ENCODE measurements at regions not wholly inside any gene's neighbourhood (a gene's known extent, or its start where the extent isn't known, plus 50 kb on each side); places are given as distances from the start of the nearest gene placed in this dataset.
"Not testable (repeated sequence)": the region's sequence is repeated elsewhere in the genome, so short reads cannot be mapped to it uniquely, and the experiment has no call there.

- not testable (repeated sequence) for DNase-seq (ENCODE audit: low read depth)
Measured at GRCh38 chr1:146883190-146883589, 54.9 kb upstream of the NBPF12 start.

DNA sequence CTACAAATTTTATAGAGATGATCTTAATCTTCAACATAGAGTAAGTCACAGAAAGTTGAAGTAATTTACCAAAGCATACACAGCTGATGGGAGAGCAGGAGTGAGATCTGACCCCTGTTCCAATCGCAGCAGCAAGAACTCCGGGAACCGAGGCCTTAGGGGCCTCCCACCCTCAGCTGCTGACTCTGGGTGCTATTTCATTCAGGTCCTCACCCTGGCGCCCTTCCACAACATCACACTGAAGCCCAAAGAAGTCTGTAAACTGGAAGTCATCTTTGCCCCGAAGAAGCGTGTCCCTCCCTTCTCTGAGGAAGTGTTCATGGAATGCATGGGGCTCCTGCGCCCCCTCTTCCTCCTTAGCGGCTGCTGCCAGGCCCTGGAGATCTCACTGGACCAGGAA lies 57.0 kb upstream of the NBPF12 start:
- not testable (repeated sequence) for DNase-seq (ENCODE audit: low read depth)

DNA sequence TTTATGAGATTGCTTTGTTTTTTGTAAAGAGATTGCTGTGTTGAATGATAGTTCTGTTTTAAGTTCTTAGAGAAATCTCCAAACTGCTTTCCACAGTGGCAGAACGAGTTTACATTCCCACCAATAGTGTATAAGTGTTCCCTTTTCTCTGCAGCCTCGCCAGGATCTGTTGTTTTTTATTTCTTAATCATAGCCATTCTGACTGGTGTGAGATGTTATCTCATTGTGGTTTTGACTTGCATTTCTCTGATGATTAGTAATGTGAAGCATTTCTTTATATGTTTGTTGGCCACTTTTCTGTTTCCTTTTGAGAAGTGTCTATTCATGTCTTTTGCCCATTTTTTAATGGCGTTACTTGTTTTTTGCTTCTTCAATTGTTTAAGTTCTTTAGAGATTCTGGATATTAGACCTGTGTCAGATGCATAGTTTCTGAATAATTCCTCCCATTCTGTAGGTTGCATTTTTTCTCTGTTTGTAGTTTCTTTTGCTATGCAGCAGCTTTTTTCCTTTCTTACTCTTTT lies 74.3 kb upstream of the NBPF12 start:
- not testable (repeated sequence) for DNase-seq (ENCODE audit: low read depth)

DNA sequence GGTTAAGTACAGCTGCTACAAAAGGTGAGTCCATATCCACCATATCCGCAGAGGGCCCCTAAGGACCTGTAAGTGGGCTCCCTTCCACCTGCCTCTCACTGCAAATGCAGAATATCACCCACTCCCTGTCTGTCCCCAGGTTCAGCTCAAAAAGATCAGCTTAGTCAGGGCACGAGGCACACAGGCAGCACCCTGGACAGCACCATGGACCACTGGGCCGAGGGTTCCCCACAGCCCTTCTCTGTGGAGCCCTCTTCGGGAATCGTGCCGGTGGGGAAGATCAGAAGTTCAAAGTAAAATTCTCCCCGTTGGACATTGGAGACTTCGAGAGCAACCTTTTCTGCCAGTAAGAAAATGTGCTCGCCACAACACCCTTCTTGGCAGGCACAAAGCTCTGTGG lies 85.0 kb upstream of the NBPF12 start:
- DNase-seq (ENCODE audit: low read depth): not testable (repeated sequence)

GRCh38 chr1:146850352-146850889 lies 87.7 kb upstream of the NBPF12 start:
- not testable (repeated sequence) for DNase-seq (ENCODE audit: low read depth)

- DNase-seq (ENCODE audit: low read depth): not testable (repeated sequence)
Measured at GRCh38 chr1:146838725-146839124, 99.4 kb upstream of the NBPF12 start.

GRCh38 chr1:146826957-146827356 lies 111.2 kb upstream of the NBPF12 start:
- DNase-seq (ENCODE audit: low read depth): not testable (repeated sequence)

- DNase-seq (ENCODE audit: low read depth): not testable (repeated sequence)
Measured at GRCh38 chr1:146794236-146794635, 143.9 kb upstream of the NBPF12 start.

GRCh38 chr1:146792725-146793124 lies 145.4 kb upstream of the NBPF12 start:
- DNase-seq (ENCODE audit: low read depth): not testable (repeated sequence)

GRCh38 chr1:146784212-146784940 lies 153.7 kb upstream of the NBPF12 start:
- not testable (repeated sequence) for DNase-seq (ENCODE audit: low read depth)

DNA sequence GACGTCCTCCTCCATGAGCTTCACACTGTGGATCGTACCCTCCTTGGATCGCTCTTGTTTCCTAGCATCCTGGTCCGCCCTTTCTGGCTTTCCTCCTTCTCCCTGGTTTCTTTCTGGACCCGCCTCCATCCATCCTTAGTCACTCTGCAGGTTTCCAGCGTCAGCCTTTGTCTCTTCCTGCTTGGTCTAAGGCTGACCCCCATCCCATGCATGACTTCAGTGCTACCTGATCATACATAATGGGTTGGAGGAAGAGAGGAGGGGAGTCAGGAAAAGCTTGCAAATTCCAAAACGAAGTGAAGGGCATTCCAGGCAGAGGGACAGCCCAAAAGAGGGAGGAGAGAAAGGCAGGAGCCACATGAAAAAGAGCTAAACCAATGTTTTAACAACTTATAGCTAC lies 156.9 kb upstream of the NBPF12 start:
- DNase-seq (ENCODE audit: low read depth): not testable (repeated sequence)

DNA sequence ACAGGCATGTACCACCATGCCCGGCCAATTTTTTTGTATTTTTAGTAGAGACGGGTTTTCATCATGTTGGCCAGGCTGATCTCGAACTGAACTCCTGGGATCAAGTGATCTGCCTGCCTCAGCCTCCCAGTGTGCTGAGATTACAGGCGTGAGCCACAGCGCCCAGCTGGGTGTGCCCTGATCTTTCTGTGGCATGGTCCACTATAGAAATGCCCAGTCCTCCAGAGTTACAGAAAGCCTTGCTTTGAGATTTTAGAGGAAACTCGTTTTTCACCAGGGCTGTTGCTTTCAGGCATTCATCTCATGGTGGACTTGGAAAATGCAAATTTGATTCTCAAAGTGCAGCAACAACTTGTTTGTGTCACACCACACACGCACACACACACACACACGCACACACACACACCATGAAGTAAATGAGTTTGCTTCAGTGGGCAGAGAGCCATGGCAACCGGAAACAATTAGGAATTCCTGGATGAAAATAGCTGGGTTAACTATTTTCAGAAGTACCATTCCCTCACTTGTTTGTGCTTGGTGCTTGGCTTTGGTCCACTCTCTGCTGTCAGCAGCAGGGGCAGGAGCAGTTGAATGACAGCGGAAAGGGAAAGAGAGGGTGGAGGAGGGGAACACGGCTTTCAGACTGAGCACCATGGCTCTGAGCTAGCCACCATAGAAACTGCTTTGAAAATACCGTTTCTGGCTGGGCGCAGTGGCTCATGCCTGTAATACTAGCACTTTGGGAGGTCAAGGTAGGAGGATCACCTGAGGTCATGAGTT lies 160.1 kb upstream of the NBPF12 start:
- not testable (repeated sequence) for DNase-seq (ENCODE audit: low read depth)

DNA sequence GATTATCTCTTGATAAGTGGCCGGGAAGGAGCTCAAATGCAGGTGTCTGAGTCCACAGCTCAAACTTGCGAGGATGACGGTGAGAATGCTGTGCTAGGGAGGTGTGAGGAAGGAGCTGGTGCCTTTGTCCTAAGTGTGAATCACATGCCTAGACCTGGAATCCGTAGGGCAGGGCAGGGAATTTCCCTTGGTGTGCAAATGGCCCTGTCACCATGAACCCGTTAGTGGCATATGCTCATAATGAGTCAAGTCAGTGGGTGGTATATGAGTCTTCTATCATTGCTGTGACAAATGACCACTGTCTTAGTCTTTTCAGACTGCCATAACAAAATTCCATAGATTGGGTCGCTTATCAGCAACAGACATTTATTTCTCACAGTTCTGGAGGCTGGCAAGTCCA lies 163.1 kb upstream of the NBPF12 start:
- DNase-seq (ENCODE audit: low read depth): not testable (repeated sequence)

GRCh38 chr1:146774271-146774670 lies 163.9 kb upstream of the NBPF12 start:
- not testable (repeated sequence) for DNase-seq (ENCODE audit: low read depth)

GRCh38 chr1:146771409-146771808 lies 166.7 kb upstream of the NBPF12 start:
- DNase-seq (ENCODE audit: low read depth): not testable (repeated sequence)

DNA sequence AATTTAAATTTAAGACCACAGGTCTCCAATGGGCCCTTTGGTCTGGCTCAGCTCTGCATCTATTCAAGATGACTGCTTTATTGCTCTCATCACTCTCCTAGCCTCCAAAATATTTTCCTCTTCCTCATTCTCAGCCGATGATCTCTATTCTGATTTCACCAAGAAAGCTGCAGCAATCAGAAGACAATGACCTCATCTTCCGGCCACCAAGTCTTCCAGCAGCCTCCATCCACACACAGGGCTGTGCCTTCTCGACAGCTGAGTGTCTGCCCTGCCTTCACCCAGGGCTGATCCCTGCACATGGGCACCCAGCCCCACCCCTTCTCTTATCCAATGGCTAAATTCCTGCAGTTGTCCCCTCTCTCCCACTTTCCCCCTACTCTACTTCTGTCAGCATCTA lies 167.1 kb upstream of the NBPF12 start:
- not testable (repeated sequence) for DNase-seq (ENCODE audit: low read depth)

DNA sequence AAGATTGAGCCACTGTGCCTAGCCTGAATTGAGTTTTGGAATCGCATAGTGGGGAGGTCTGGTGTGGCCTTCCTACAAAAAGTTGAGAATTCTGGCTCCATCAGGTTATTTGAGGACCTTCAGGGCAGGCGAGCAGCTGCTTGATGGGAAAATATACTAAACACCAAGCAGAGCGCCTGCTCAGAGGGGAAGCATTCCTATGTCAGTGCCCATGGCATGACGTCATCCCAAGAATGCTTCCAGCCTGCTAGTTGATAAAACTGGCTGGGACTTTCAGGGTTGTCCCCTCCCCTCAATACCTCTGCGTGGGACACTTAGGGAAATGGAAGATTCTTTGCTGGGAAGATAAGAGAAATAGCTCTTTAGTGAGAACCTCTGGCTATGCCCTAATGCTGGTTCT lies 174.9 kb upstream of the NBPF12 start:
- DNase-seq (ENCODE audit: low read depth): not testable (repeated sequence)

- DNase-seq (ENCODE audit: low read depth): not testable (repeated sequence)
Measured at GRCh38 chr1:146756858-146757257, 181.3 kb upstream of the NBPF12 start.

DNA sequence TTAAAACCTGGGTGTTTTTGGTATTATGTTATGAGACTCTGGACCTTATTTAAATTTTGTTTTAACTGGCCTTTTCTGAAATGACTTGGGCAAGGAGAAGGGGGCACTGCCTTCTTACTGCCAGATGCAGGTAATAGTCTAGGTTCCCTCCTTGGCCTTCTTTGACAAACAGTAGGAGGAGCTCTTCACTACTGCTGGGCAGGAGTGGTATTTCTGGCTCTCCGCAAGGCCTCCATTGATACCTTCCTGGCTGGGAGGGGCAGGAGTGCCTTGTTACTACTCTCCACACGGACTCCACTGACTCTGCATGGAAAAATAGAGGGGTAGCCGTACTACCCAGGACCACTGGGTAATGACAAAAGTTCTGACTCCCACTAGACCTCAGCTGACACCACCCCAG lies 189.4 kb upstream of the NBPF12 start:
- DNase-seq (ENCODE audit: low read depth): not testable (repeated sequence)

DNA sequence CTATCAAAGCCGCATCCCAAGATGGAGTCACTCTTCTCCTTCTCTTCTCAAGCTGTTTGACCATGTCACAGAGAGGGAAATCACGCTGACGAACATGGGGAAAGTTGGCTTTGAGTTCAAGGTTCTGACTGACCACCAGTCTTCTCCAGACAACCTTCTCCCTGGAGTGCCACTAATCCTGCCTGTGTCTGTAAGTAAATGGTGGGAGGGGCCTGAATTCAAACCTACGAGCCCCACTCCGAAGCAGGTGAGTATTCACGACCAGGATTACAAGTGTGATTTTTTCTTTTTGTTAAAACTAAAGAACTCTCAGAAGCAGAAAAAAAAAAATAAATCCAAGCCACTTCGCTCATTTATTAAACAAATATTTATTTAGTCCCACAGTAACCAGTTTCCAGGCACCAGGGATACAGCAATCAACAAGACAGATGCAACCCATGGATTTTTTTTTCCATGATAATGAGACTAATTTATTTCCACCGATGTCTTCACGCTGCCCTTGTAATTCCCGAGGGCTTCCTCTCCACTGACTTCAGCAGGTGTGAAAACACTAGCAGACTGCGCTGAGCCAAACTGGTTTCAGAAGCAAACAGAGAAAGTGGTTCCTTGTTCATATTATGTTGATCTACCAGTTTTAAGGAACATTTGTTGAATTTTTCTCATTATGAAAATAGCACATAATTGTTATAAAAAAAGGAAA lies 206.0 kb upstream of the NBPF12 start:
- DNase-seq (ENCODE audit: low read depth): not testable (repeated sequence)

DNA sequence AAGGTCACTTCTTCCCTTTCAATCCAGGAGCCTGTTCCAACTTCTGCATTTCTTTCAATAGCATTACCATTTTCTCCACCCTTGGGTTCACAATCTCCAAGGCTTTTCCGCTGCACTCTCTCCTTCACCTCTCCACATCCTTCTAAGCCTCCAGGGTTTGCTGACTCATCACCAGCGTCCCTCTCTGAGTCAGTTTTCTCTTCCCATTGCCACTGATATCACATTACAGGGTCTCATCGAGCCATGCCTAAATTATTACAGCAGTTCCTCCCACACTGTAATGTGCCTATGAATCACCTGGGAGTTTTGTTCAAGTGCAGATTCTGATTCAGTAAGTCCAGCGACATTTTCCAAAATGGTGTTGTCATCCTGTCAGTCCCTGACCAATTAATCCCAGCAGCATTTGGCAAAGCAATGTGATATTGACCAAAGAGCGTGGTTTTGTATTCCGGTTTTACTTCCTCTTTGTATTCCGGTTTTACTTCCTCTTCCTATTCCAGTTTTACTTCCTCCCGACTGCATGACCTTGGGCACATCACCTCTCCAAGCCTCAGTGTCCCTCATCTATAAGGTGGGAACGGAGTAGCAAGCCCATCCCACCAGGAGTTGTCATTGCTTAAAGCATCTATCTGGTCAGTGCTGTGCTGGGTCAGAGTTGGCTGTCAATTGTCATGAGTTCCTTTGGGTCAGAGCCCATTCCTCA lies 208.3 kb upstream of the NBPF12 start:
- DNase-seq (ENCODE audit: low read depth): not testable (repeated sequence)
